Panc1 (cell line): ENCODE measurements at regions not wholly inside any gene's neighbourhood (a gene's known extent, or its start where the extent isn't known, plus 50 kb on each side); places are given as distances from the start of the nearest gene placed in this dataset.

ENCODE experiments used
- ATAC-seq: fragments of 200-7000 bp; cut with Tn5 transposase; 2 replicates; pipeline ENCODE4 v1.9.1; 2020; ENCODE audit warnings: mild to moderate bottlenecking, moderate library complexity
- BruUV-seq: library from RNA; stranded (reverse); fragments of 400-500 nt; replicated peaks from 2 replicates; lab custom pipeline; 2021; lab: Mats Ljungman, UMichigan
- CTCF ChIA-PET: fragments of 300-600 bp; sonication (Branson Sonifier 250); formaldehyde crosslinking; loops from one replicate; lab custom pipeline; 2022; ENCODE audit warnings: antibody characterized with exemption; lab: Charles Lee
- POLR2A ChIA-PET: fragments of 300-600 bp; sonication (Branson Sonifier 250); formaldehyde crosslinking; loops from one replicate; lab custom pipeline; 2022; ENCODE audit warnings: antibody characterized with exemption; lab: Charles Lee
- DNase-seq: peaks from one replicate; pipeline ENCODE4 v3.0.0-alpha.2; 2010; ENCODE audit warnings: low read depth, low spot score
- H3K27ac ChIP-seq: 2 replicates; pipeline ENCODE4 v1.5.1; 2011; ENCODE audit warnings: mild to moderate bottlenecking, low read length, inconsistent platforms
- H3K27me3 ChIP-seq: fragments of 200-500 bp; sonication (Bioruptor generic); 2 replicates; pipeline ENCODE4 v1.6.0; 2014; ENCODE audit warnings: low read length, inconsistent platforms; ENCODE audit not compliant: control insufficient read depth, insufficient read depth
- H3K36me3 ChIP-seq: fragments of 200-500 bp; sonication (Bioruptor generic); 2 replicates; pipeline ENCODE4 v1.5.1; 2014; ENCODE audit warnings: inconsistent platforms, mild to moderate bottlenecking, low read length, moderate library complexity; ENCODE audit not compliant: control insufficient read depth, insufficient read depth
- H3K4me1 ChIP-seq: 2 replicates; pipeline ENCODE4 v1.5.1; 2011; ENCODE audit warnings: inconsistent platforms, mild to moderate bottlenecking, low read length, moderate library complexity; ENCODE audit not compliant: control insufficient read depth, insufficient read depth
- H3K4me3 ChIP-seq, 2 experiments: 2 replicates each; pipeline ENCODE4 v1.5.1; 2011 to 2012; ENCODE audit warnings: low read depth in 2 of 2, low read length in 2 of 2, mild to moderate bottlenecking in 2 of 2, inconsistent platforms in 1 of 2, moderate library complexity in 1 of 2
- H3K9me3 ChIP-seq: fragments of 200-500 bp; sonication (Bioruptor generic); 2 replicates; pipeline ENCODE4 v1.5.1; 2014; ENCODE audit warnings: low read depth, mild to moderate bottlenecking, inconsistent platforms, low read length, moderate library complexity; ENCODE audit not compliant: control insufficient read depth, insufficient read depth
- POLR2AphosphoS5 ChIP-seq: IDR thresholded peaks from 2 replicates; pipeline ENCODE4 v1.6.1; 2012; ENCODE audit warnings: mild to moderate bottlenecking, low read depth, low read length, moderate library complexity
- SIN3A ChIP-seq: IDR thresholded peaks from 2 replicates; pipeline ENCODE4 v1.6.1; 2012; ENCODE audit warnings: low read depth, mild to moderate bottlenecking, low read length, moderate library complexity, borderline replicate concordance; ENCODE audit not compliant: insufficient read depth
- TCF7L2 ChIP-seq: IDR thresholded peaks from 2 replicates; pipeline ENCODE4 v1.6.1; 2011; ENCODE audit warnings: mild to moderate bottlenecking, low read depth, low read length, inconsistent platforms
- in situ Hi-C: cut with HindIII; loops from 2 replicates; pipeline ENCODE4 v1.10.0; 2016; ENCODE audit warnings: low sequenced_read_pairs, low pct_unique_long_range_greater_than_20kb
- intact Hi-C: fragments of 100-400 bp; cut with micrococcal nuclease; formaldehyde crosslinking; loops from one replicate; pipeline ENCODE4 v1.10.0; 2022; ENCODE audit not compliant: unreplicated experiment
- TF ChIP-seq, protein P1 (sequence below): fragments of 450-650 bp; IDR thresholded peaks from 2 replicates; pipeline ENCODE4 v1.5.1; 2017; ENCODE audit warnings: mild to moderate bottlenecking
- TF ChIP-seq, protein P2 (sequence below), 2 experiments: IDR thresholded peaks; 2 replicates each; pipeline ENCODE4 v1.6.1; 2011 to 2012; ENCODE audit warnings: low read depth in 2 of 2, control low read depth in 1 of 2, low read length in 1 of 2, mild to moderate bottlenecking in 1 of 2, moderate library complexity in 1 of 2; ENCODE audit not compliant: insufficient read depth in 1 of 2

DNA sequence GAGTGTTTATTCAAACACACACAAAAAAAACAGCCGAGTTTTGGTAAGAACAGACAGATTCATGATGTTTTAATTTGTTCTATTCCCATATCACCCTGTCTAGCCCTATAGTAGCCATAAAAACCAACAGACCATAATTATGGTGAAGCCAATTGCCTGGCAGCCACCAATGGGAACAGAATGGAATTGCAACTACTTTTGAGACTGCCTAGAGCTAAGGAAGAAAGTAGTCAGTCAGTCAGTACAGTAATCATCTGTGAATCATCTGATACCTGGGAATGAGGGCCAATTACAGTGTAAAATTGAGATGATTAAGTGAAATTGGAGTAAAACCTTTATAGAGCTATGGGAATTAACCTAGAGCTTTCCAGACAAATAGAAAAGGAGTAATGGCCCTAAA, 952.7 kb upstream of the KCND2 start:
- ChIA-PET POLR2A (no interaction called here), CTCF (no interaction called here)
- intact Hi-C loops (no loop called here), in situ Hi-C loops (no loop called here)
- no peaks in the 10 kb centered on the region for H3K36me3 ChIP-seq
- no TSS peak for BruUV-seq
- ATAC-seq (no peak), DNase-seq (no peak)
- H3K9me3 ChIP-seq: no peaks in the 10 kb centered on the region
- no peak overlapping the region for H3K4me3 ChIP-seq
- no peak for TF ChIP-seq SIN3A
- TF ChIP-seq, protein P1, sequence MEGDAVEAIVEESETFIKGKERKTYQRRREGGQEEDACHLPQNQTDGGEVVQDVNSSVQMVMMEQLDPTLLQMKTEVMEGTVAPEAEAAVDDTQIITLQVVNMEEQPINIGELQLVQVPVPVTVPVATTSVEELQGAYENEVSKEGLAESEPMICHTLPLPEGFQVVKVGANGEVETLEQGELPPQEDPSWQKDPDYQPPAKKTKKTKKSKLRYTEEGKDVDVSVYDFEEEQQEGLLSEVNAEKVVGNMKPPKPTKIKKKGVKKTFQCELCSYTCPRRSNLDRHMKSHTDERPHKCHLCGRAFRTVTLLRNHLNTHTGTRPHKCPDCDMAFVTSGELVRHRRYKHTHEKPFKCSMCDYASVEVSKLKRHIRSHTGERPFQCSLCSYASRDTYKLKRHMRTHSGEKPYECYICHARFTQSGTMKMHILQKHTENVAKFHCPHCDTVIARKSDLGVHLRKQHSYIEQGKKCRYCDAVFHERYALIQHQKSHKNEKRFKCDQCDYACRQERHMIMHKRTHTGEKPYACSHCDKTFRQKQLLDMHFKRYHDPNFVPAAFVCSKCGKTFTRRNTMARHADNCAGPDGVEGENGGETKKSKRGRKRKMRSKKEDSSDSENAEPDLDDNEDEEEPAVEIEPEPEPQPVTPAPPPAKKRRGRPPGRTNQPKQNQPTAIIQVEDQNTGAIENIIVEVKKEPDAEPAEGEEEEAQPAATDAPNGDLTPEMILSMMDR: no peak
- TF ChIP-seq POLR2AphosphoS5: no peak
- TF ChIP-seq TCF7L2: no peak
- TF ChIP-seq, protein P2, sequence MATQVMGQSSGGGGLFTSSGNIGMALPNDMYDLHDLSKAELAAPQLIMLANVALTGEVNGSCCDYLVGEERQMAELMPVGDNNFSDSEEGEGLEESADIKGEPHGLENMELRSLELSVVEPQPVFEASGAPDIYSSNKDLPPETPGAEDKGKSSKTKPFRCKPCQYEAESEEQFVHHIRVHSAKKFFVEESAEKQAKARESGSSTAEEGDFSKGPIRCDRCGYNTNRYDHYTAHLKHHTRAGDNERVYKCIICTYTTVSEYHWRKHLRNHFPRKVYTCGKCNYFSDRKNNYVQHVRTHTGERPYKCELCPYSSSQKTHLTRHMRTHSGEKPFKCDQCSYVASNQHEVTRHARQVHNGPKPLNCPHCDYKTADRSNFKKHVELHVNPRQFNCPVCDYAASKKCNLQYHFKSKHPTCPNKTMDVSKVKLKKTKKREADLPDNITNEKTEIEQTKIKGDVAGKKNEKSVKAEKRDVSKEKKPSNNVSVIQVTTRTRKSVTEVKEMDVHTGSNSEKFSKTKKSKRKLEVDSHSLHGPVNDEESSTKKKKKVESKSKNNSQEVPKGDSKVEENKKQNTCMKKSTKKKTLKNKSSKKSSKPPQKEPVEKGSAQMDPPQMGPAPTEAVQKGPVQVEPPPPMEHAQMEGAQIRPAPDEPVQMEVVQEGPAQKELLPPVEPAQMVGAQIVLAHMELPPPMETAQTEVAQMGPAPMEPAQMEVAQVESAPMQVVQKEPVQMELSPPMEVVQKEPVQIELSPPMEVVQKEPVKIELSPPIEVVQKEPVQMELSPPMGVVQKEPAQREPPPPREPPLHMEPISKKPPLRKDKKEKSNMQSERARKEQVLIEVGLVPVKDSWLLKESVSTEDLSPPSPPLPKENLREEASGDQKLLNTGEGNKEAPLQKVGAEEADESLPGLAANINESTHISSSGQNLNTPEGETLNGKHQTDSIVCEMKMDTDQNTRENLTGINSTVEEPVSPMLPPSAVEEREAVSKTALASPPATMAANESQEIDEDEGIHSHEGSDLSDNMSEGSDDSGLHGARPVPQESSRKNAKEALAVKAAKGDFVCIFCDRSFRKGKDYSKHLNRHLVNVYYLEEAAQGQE (IDR thresholded peaks at IDR 0.05; ENCODE audit: insufficient read depth in 1 of 2, low read depth in 2 of 2, low read length in 1 of 2): no peak
- H3K27me3 ChIP-seq: no peaks in the 10 kb centered on the region
- H3K4me1 ChIP-seq: no peaks in the 10 kb centered on the region
- no peak overlapping the region for H3K27ac ChIP-seq

DNA sequence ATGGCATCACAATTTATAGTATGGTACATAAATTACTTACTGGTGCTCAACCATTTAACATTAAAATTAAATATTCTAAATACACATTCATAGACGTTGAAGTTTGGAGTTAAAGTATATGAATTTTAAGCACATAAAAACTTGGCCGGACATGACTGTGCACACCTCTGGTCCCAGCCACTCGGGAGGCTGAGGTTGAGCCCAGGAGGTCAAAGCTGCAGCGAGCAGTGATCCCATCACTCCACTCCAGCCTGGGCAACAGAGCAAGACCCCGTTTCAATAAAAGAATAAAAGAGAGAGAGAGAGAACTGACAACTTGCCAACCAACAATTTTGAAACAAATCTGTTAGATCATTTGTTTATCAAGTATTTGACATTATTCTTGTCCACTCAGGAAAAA, 943.3 kb upstream of the KCND2 start:
- POLR2A ChIA-PET: no interaction called here
- intact Hi-C loops: no loop called here
- no peaks in the 10 kb centered on the region for H3K9me3 ChIP-seq
- BruUV-seq: no TSS peak
- TF ChIP-seq SIN3A (no peak), TCF7L2 (no peak), POLR2AphosphoS5 (no peak)
- TF ChIP-seq, protein P1: no peak
- TF ChIP-seq, protein P2 (IDR thresholded peaks at IDR 0.05; ENCODE audit: insufficient read depth in 1 of 2, low read depth in 2 of 2, low read length in 1 of 2): no peak
- no peaks in the 10 kb centered on the region for H3K36me3 ChIP-seq
- CTCF ChIA-PET: no interaction called here
- no peaks in the 10 kb centered on the region for H3K27me3 ChIP-seq
- no peak overlapping the region for H3K27ac ChIP-seq
- DNase-seq (no peak), ATAC-seq (no peak)
- in situ Hi-C loops: no loop called here
- H3K4me3 ChIP-seq: no peak overlapping the region
- no peaks in the 10 kb centered on the region for H3K4me1 ChIP-seq
